GM23338 (cell line): ENCODE measurements at regions not wholly inside any gene's neighbourhood (a gene's known extent, or its start where the extent isn't known, plus 50 kb on each side); places are given as distances from the start of the nearest gene placed in this dataset.

ENCODE experiments used
- ATAC-seq: fragments of 200-7000 bp; cut with Tn5 transposase; 3 replicates; pipeline ENCODE4 v1.9.1; 2020
- DNase-seq: peaks from one replicate; pipeline ENCODE4 v3.0.0-alpha.2; 2015; ENCODE audit warnings: low spot score
- H2AFZ ChIP-seq: fragments of 200-600 bp; sonication (generic); 2 replicates; pipeline ENCODE4 v1.8.0; 2016; ENCODE audit warnings: antibody characterized with exemption, mild to moderate bottlenecking, moderate library complexity
- H3F3A ChIP-seq: fragments of 200-600 bp; sonication (generic); replicated peaks from 2 replicates; pipeline ENCODE4 v1.8.0; 2017; ENCODE audit warnings: antibody characterized with exemption, mixed run types, low read depth
- H3K27ac ChIP-seq: fragments of 200-600 bp; sonication (generic); 2 replicates; pipeline ENCODE4 v1.6.1; 2016; ENCODE audit warnings: low read depth
- H3K27me3 ChIP-seq: fragments of 200-600 bp; sonication (generic); 2 replicates; pipeline ENCODE4 v1.8.0; 2016; ENCODE audit warnings: mild to moderate bottlenecking, mixed run types, moderate library complexity; ENCODE audit not compliant: insufficient read depth
- H3K36me3 ChIP-seq: fragments of 200-600 bp; sonication (generic); 2 replicates; pipeline ENCODE4 v1.8.0; 2016; ENCODE audit warnings: mild to moderate bottlenecking; ENCODE audit not compliant: insufficient read depth
- H3K4me1 ChIP-seq: fragments of 200-600 bp; sonication (generic); 2 replicates; pipeline ENCODE4 v1.8.0; 2016; ENCODE audit warnings: mild to moderate bottlenecking, moderate library complexity; ENCODE audit not compliant: insufficient read depth
- H3K4me2 ChIP-seq: fragments of 200-600 bp; sonication (generic); 2 replicates; pipeline ENCODE4 v1.7.1; 2017; ENCODE audit warnings: mixed run types
- H3K4me3 ChIP-seq: fragments of 200-600 bp; sonication (generic); 2 replicates; pipeline ENCODE4 v1.6.1; 2016; ENCODE audit warnings: mixed run types
- H3K79me2 ChIP-seq: fragments of 200-600 bp; sonication (generic); replicated peaks from 2 replicates; pipeline ENCODE4 v1.8.0; 2017; ENCODE audit warnings: mild to moderate bottlenecking; ENCODE audit not compliant: insufficient read depth
- H3K9me2 ChIP-seq: fragments of 200-600 bp; sonication (generic); 2 replicates; pipeline ENCODE4 v1.8.0; 2017; ENCODE audit not compliant: insufficient read depth
- H4K20me1 ChIP-seq: fragments of 200-600 bp; sonication (generic); replicated peaks from 2 replicates; pipeline ENCODE4 v1.8.0; 2017; ENCODE audit warnings: mild to moderate bottlenecking; ENCODE audit not compliant: insufficient read depth
- H3K27ac Mint-ChIP-seq: 2 replicates; pipeline ENCODE4 v1.8.0; 2020; ENCODE audit warnings: inconsistent platforms, mild to moderate bottlenecking, moderate library complexity, mixed read lengths
- H3K27me3 Mint-ChIP-seq: 3 replicates; pipeline ENCODE4 v1.8.0; 2022; ENCODE audit warnings: low read depth, mild to moderate bottlenecking, moderate library complexity, mixed read lengths, inconsistent platforms; ENCODE audit not compliant: insufficient read depth, poor library complexity
- H3K36me3 Mint-ChIP-seq: 3 replicates; pipeline ENCODE4 v1.8.0; 2021; ENCODE audit warnings: low read depth, mild to moderate bottlenecking, inconsistent platforms, moderate library complexity, mixed read lengths
- H3K4me1 Mint-ChIP-seq: 3 replicates; pipeline ENCODE4 v1.8.0; 2020; ENCODE audit warnings: mild to moderate bottlenecking, inconsistent platforms, mixed read lengths
- H3K4me3 Mint-ChIP-seq: 3 replicates; pipeline ENCODE4 v1.8.0; 2021; ENCODE audit warnings: moderate library complexity, mild to moderate bottlenecking, inconsistent platforms, mixed read lengths
- H3K9me3 Mint-ChIP-seq: 3 replicates; pipeline ENCODE4 v1.8.0; 2020; ENCODE audit warnings: moderate library complexity, mild to moderate bottlenecking, inconsistent platforms, mixed read lengths
- CREB1 ChIP-seq: fragments of 250-450 bp; sonication (Bioruptor Pico); IDR thresholded peaks from 2 replicates; pipeline ENCODE4 v1.5.0; 2020; ENCODE audit warnings: low read depth, mild to moderate bottlenecking, moderate library complexity
- EZH2 ChIP-seq: fragments of 200-600 bp; sonication (generic); IDR thresholded peaks from one replicate; pipeline ENCODE4 v1.8.0; 2017; ENCODE audit warnings: antibody characterized with exemption, mild to moderate bottlenecking, low read depth; ENCODE audit not compliant: unreplicated experiment
- EZH2phosphoT487 ChIP-seq: fragments of 200-600 bp; sonication (generic); IDR thresholded peaks from one replicate; pipeline ENCODE4 v1.8.1; 2018; ENCODE audit warnings: antibody characterized with exemption; ENCODE audit not compliant: unreplicated experiment
- JUNB ChIP-seq: IDR thresholded peaks from one replicate; pipeline ENCODE4 v1.6.1; 2016; ENCODE audit warnings: antibody characterized with exemption; ENCODE audit not compliant: unreplicated experiment
- NANOG ChIP-seq: IDR thresholded peaks from 2 replicates; pipeline ENCODE4 v1.6.1; 2016; ENCODE audit warnings: antibody characterized with exemption, borderline replicate concordance
- POLR2AphosphoS5 ChIP-seq: IDR thresholded peaks from 2 replicates; pipeline ENCODE4 v1.6.1; 2016; ENCODE audit warnings: antibody characterized with exemption, low read depth
- STAT1 ChIP-seq: IDR thresholded peaks from one replicate; pipeline ENCODE4 v1.6.1; 2016; ENCODE audit warnings: antibody characterized with exemption; ENCODE audit not compliant: unreplicated experiment
- ZNF114 ChIP-seq: fragments of 250-450 bp; sonication (Bioruptor Pico); IDR thresholded peaks from 2 replicates; pipeline ENCODE4 v1.5.0; 2020; ENCODE audit warnings: mild to moderate bottlenecking, moderate library complexity
- ZNF331 ChIP-seq: fragments of 250-450 bp; sonication (Bioruptor Pico); IDR thresholded peaks from 2 replicates; pipeline ENCODE4 v1.5.0; 2020; ENCODE audit warnings: low read depth, mild to moderate bottlenecking, moderate library complexity
- TF ChIP-seq, protein P1 (sequence below), 2 experiments: fragments of 200-600 bp in 1 of 2; sonication (generic) in 1 of 2; conservative IDR thresholded peaks; 2 replicates each; pipeline versions ENCODE4 v1.5.1 to v1.6.1; 2016 to 2017; ENCODE audit warnings: antibody characterized with exemption in 2 of 2, low read depth in 2 of 2, mild to moderate bottlenecking in 2 of 2, moderate library complexity in 1 of 2
- TF ChIP-seq, protein P2 (sequence below): fragments of 250-450 bp; sonication (Bioruptor Pico); IDR thresholded peaks from 2 replicates; pipeline ENCODE4 v1.5.0; 2020; ENCODE audit warnings: mild to moderate bottlenecking, moderate library complexity
- TF ChIP-seq, protein P3 (sequence below): IDR thresholded peaks from one replicate; pipeline ENCODE4 v1.6.1; 2018; ENCODE audit warnings: antibody characterized with exemption; ENCODE audit not compliant: unreplicated experiment
- TF ChIP-seq, protein P4 (sequence below): IDR thresholded peaks from 2 replicates; pipeline ENCODE4 v1.6.1; 2016; ENCODE audit warnings: antibody characterized with exemption

DNA sequence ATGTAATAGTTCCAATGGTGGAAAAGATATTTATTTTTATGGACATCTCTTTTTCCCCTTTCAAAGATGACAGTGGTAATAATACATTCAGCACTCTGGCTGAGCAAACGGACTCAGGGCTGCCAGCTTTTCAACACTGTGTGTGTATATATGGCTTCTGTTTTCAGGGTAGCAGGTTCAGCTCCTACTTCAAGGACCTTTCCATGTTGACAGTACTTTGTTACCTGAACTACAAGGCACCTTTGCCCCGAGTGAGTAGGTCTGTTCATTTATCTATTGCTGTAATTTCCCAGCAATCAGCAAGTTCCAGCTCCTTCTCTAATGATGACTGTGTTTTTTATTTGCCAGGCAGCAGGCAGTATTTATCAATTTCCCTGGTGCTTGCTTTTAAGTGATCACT is 387.4 kb upstream of the KIF2A start:
- Histone ChIP-seq H2AFZ (no peak overlapping the region), H3K4me1 (peaks cover 4% of the 10 kb centered on the region; the same call in 1 of the 2 replicates), H3K4me2 (no peak overlapping the region), H3K4me3 (no peak overlapping the region), H3K27me3 (no peaks in the 10 kb centered on the region), H3F3A (no peaks in the 10 kb centered on the region), H3K79me2 (no peaks in the 10 kb centered on the region), H3K9me2 (no peaks in the 10 kb centered on the region), H3K36me3 (no peaks in the 10 kb centered on the region), H3K27ac (no peak overlapping the region), H4K20me1 (no peaks in the 10 kb centered on the region)
- Mint-ChIP-seq H3K9me3 (peaks cover 2% of the 10 kb centered on the region; the same call in 1 of the 3 replicates), H3K4me1 (no peaks in the 10 kb centered on the region), H3K27ac (no peak overlapping the region), H3K36me3 (peaks cover 1% of the 10 kb centered on the region; the same call in 1 of the 3 replicates), H3K4me3 (no peak overlapping the region), H3K27me3 (no peaks in the 10 kb centered on the region)
- TF ChIP-seq JUNB = no peak
- no peak for TF ChIP-seq CREB1
- TF ChIP-seq EZH2phosphoT487 = no peak
- TF ChIP-seq ZNF331 (CRISPR knock-in tag) = no peak
- no peak for TF ChIP-seq POLR2AphosphoS5
- TF ChIP-seq STAT1 = no peak
- TF ChIP-seq, protein P1, sequence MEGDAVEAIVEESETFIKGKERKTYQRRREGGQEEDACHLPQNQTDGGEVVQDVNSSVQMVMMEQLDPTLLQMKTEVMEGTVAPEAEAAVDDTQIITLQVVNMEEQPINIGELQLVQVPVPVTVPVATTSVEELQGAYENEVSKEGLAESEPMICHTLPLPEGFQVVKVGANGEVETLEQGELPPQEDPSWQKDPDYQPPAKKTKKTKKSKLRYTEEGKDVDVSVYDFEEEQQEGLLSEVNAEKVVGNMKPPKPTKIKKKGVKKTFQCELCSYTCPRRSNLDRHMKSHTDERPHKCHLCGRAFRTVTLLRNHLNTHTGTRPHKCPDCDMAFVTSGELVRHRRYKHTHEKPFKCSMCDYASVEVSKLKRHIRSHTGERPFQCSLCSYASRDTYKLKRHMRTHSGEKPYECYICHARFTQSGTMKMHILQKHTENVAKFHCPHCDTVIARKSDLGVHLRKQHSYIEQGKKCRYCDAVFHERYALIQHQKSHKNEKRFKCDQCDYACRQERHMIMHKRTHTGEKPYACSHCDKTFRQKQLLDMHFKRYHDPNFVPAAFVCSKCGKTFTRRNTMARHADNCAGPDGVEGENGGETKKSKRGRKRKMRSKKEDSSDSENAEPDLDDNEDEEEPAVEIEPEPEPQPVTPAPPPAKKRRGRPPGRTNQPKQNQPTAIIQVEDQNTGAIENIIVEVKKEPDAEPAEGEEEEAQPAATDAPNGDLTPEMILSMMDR (conservative IDR thresholded peaks at IDR 0.05; ENCODE audit: low read depth in 2 of 2) = no peak
- TF ChIP-seq, protein P2, sequence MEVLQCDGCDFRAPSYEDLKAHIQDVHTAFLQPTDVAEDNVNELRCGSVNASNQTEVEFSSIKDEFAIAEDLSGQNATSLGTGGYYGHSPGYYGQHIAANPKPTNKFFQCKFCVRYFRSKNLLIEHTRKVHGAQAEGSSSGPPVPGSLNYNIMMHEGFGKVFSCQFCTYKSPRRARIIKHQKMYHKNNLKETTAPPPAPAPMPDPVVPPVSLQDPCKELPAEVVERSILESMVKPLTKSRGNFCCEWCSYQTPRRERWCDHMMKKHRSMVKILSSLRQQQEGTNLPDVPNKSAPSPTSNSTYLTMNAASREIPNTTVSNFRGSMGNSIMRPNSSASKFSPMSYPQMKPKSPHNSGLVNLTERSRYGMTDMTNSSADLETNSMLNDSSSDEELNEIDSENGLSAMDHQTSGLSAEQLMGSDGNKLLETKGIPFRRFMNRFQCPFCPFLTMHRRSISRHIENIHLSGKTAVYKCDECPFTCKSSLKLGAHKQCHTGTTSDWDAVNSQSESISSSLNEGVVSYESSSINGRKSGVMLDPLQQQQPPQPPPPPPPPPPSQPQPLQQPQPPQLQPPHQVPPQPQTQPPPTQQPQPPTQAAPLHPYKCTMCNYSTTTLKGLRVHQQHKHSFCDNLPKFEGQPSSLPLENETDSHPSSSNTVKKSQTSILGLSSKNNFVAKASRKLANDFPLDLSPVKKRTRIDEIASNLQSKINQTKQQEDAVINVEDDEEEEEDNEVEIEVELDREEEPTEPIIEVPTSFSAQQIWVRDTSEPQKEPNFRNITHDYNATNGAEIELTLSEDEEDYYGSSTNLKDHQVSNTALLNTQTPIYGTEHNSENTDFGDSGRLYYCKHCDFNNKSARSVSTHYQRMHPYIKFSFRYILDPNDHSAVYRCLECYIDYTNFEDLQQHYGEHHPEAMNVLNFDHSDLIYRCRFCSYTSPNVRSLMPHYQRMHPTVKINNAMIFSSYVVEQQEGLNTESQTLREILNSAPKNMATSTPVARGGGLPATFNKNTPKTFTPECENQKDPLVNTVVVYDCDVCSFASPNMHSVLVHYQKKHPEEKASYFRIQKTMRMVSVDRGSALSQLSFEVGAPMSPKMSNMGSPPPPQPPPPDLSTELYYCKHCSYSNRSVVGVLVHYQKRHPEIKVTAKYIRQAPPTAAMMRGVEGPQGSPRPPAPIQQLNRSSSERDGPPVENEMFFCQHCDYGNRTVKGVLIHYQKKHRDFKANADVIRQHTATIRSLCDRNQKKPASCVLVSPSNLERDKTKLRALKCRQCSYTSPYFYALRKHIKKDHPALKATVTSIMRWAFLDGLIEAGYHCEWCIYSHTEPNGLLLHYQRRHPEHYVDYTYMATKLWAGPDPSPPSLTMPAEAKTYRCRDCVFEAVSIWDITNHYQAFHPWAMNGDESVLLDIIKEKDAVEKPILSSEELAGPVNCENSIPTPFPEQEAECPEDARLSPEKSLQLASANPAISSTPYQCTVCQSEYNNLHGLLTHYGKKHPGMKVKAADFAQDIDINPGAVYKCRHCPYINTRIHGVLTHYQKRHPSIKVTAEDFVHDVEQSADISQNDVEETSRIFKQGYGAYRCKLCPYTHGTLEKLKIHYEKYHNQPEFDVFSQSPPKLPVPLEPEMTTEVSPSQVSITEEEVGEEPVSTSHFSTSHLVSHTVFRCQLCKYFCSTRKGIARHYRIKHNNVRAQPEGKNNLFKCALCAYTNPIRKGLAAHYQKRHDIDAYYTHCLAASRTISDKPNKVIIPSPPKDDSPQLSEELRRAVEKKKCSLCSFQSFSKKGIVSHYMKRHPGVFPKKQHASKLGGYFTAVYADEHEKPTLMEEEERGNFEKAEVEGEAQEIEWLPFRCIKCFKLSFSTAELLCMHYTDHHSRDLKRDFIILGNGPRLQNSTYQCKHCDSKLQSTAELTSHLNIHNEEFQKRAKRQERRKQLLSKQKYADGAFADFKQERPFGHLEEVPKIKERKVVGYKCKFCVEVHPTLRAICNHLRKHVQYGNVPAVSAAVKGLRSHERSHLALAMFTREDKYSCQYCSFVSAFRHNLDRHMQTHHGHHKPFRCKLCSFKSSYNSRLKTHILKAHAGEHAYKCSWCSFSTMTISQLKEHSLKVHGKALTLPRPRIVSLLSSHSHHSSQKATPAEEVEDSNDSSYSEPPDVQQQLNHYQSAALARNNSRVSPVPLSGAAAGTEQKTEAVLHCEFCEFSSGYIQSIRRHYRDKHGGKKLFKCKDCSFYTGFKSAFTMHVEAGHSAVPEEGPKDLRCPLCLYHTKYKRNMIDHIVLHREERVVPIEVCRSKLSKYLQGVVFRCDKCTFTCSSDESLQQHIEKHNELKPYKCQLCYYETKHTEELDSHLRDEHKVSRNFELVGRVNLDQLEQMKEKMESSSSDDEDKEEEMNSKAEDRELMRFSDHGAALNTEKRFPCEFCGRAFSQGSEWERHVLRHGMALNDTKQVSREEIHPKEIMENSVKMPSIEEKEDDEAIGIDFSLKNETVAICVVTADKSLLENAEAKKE (CRISPR knock-in tag) = no peak
- no peak for TF ChIP-seq NANOG
- TF ChIP-seq ZNF114 = no peak
- TF ChIP-seq, protein P3, sequence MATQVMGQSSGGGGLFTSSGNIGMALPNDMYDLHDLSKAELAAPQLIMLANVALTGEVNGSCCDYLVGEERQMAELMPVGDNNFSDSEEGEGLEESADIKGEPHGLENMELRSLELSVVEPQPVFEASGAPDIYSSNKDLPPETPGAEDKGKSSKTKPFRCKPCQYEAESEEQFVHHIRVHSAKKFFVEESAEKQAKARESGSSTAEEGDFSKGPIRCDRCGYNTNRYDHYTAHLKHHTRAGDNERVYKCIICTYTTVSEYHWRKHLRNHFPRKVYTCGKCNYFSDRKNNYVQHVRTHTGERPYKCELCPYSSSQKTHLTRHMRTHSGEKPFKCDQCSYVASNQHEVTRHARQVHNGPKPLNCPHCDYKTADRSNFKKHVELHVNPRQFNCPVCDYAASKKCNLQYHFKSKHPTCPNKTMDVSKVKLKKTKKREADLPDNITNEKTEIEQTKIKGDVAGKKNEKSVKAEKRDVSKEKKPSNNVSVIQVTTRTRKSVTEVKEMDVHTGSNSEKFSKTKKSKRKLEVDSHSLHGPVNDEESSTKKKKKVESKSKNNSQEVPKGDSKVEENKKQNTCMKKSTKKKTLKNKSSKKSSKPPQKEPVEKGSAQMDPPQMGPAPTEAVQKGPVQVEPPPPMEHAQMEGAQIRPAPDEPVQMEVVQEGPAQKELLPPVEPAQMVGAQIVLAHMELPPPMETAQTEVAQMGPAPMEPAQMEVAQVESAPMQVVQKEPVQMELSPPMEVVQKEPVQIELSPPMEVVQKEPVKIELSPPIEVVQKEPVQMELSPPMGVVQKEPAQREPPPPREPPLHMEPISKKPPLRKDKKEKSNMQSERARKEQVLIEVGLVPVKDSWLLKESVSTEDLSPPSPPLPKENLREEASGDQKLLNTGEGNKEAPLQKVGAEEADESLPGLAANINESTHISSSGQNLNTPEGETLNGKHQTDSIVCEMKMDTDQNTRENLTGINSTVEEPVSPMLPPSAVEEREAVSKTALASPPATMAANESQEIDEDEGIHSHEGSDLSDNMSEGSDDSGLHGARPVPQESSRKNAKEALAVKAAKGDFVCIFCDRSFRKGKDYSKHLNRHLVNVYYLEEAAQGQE = no peak
- TF ChIP-seq EZH2 = no peak
- TF ChIP-seq, protein P4, sequence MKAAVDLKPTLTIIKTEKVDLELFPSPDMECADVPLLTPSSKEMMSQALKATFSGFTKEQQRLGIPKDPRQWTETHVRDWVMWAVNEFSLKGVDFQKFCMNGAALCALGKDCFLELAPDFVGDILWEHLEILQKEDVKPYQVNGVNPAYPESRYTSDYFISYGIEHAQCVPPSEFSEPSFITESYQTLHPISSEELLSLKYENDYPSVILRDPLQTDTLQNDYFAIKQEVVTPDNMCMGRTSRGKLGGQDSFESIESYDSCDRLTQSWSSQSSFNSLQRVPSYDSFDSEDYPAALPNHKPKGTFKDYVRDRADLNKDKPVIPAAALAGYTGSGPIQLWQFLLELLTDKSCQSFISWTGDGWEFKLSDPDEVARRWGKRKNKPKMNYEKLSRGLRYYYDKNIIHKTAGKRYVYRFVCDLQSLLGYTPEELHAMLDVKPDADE = no peak
- DNase-seq (no peak), ATAC-seq (no peak)
